Tibial nerve (tissue), 4 donors: ENCODE measurements at regions not wholly inside any gene's neighbourhood (a gene's known extent, or its start where the extent isn't known, plus 50 kb on each side); places are given as distances from the start of the nearest gene placed in this dataset.
"Not testable (repeated sequence)": the region's sequence is repeated elsewhere in the genome, so short reads cannot be mapped to it uniquely, and the experiment has no call there.

Source experiments
- DNase-seq, 2 donors: peaks; one replicate each; pipeline ENCODE4 v3.0.0-alpha.2; 2019; ENCODE audit warnings: low spot score in 2 of 2
- H3K27ac ChIP-seq, 4 donors: fragments of 200-600 bp; sonication (generic) in 3 of 4; one replicate each; pipeline ENCODE4 v1.5.1; 2017 to 2019; ENCODE audit warnings: mild to moderate bottlenecking in 1 of 4
- H3K27me3 ChIP-seq, 2 donors: fragments of 200-600 bp; sonication (generic) in 1 of 2; one replicate each; pipeline versions ENCODE4 v1.5.1 to v1.6.0; 2017 to 2019
- H3K36me3 ChIP-seq, 3 donors: fragments of 200-600 bp; sonication (generic); one replicate each; pipeline ENCODE4 v1.5.1; 2018 to 2019
- H3K4me1 ChIP-seq, 4 donors: fragments of 200-600 bp; sonication (generic) in 3 of 4; one replicate each; pipeline ENCODE4 v1.5.1; 2017 to 2019
- H3K4me3 ChIP-seq, 4 donors: fragments of 200-600 bp; sonication (generic) in 3 of 4; one replicate each; pipeline ENCODE4 v1.5.1; 2017 to 2019; ENCODE audit warnings: mild to moderate bottlenecking in 1 of 4, moderate library complexity in 1 of 4
- H3K9me3 ChIP-seq, 4 donors: fragments of 200-600 bp; sonication (generic) in 3 of 4; one replicate each; pipeline ENCODE4 v1.5.1; 2017 to 2019
- EP300 ChIP-seq, 2 donors: sonication (generic); formaldehyde crosslinking; IDR thresholded peaks; one replicate each; pipeline ENCODE4 v1.6.1; 2017; ENCODE audit warnings: antibody characterized with exemption in 2 of 2, mild to moderate bottlenecking in 1 of 2
- POLR2A ChIP-seq, 2 donors: fragments of 450-650 bp; IDR thresholded peaks; one replicate each; pipeline ENCODE4 v1.6.1; 2017; ENCODE audit warnings: antibody characterized with exemption in 2 of 2, mild to moderate bottlenecking in 2 of 2, moderate library complexity in 2 of 2
- WGBS, 2 donors: methylation state at CpG; one replicate each; pipeline ENCODE4 v1.1.5; 2018; 5-methylcytosine and 5-hydroxymethylcytosine counted together
- TF ChIP-seq, protein P1 (sequence below), 5 experiments: fragments of 200-600 bp in 3 of 5; fragments of 450-650 bp in 2 of 5; sonication (generic) in 3 of 5; IDR thresholded peaks; one replicate each; pipeline ENCODE4 v1.5.1; 2016 to 2019; ENCODE audit warnings: antibody characterized with exemption in 5 of 5, mild to moderate bottlenecking in 3 of 5, moderate library complexity in 2 of 5

DNA sequence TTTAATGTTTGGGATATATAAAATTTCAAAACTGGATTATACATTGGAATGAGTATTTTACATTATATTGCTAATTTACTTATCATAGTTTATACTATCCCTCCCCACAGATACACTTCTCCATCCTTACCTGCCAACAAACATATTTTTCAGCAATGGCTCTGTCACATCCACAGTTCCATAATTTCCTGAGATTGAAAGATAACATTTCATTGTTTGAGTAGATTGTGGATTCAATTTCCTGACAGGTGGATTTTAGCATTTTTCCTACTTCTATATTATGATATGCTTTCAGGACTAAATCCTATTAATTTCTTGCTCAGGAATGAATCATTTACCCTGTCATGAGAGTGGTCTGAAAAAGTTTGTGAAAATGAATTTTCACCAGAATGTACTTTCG, 115.3 kb upstream of the KLHL4 start:
- 71 to 94% methylated on average over 1 of the region's 1 CpG for WGBS, 2 donors
- TF ChIP-seq, protein P1, sequence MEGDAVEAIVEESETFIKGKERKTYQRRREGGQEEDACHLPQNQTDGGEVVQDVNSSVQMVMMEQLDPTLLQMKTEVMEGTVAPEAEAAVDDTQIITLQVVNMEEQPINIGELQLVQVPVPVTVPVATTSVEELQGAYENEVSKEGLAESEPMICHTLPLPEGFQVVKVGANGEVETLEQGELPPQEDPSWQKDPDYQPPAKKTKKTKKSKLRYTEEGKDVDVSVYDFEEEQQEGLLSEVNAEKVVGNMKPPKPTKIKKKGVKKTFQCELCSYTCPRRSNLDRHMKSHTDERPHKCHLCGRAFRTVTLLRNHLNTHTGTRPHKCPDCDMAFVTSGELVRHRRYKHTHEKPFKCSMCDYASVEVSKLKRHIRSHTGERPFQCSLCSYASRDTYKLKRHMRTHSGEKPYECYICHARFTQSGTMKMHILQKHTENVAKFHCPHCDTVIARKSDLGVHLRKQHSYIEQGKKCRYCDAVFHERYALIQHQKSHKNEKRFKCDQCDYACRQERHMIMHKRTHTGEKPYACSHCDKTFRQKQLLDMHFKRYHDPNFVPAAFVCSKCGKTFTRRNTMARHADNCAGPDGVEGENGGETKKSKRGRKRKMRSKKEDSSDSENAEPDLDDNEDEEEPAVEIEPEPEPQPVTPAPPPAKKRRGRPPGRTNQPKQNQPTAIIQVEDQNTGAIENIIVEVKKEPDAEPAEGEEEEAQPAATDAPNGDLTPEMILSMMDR (IDR thresholded peaks at IDR 0.05) = no peak
- TF ChIP-seq EP300 (IDR thresholded peaks at IDR 0.05) (no peak), POLR2A (IDR thresholded peaks at IDR 0.05) (no peak)
- H3K9me3 ChIP-seq = peaks cover 0 to 5% (median 0%) of the 10 kb centered on the region in 4 donors

GRCh38 chrX:87403551-87403950, 114.1 kb upstream of the KLHL4 start:
- Histone ChIP-seq H3K4me3 (no peak overlapping the region), H3K36me3 (no peaks in the 10 kb centered on the region), H3K27ac (no peak overlapping the region), H3K4me1 (no peaks in the 10 kb centered on the region), H3K9me3 (peaks cover 0 to 5% (median 0%) of the 10 kb centered on the region in 4 donors), H3K27me3 (no peaks in the 10 kb centered on the region)
- DNase-seq = no peak
- 72 to 74% methylated on average over 4 of the region's 4 CpGs for whole genome bisulfite sequencing, 2 donors
- TF ChIP-seq EP300 (IDR thresholded peaks at IDR 0.05) = no peak
- TF ChIP-seq, protein P1 (IDR thresholded peaks at IDR 0.05) = no peak
- no peak for TF ChIP-seq POLR2A (IDR thresholded peaks at IDR 0.05)

More for the DNA sequence above, 115.3 kb upstream of the KLHL4 start:
- no peak overlapping the region for H3K27ac ChIP-seq
- H3K27me3 ChIP-seq = no peaks in the 10 kb centered on the region
- no peak overlapping the region for H3K4me3 ChIP-seq
- H3K36me3 ChIP-seq = no peaks in the 10 kb centered on the region
- no peak for DNase-seq
- H3K4me1 ChIP-seq = no peaks in the 10 kb centered on the region

GRCh38 chrX:87409113-87409841, 108.3 kb upstream of the KLHL4 start:
- no peaks in the 10 kb centered on the region for H3K9me3 ChIP-seq
- no peaks in the 10 kb centered on the region for H3K4me1 ChIP-seq
- TF ChIP-seq, protein P1 (IDR thresholded peaks at IDR 0.05) = no peak
- TF ChIP-seq POLR2A (IDR thresholded peaks at IDR 0.05) (no peak), EP300 (IDR thresholded peaks at IDR 0.05) (no peak)
- 24 to 33% methylated on average over 7 of the region's 7 CpGs for WGBS, 2 donors
- H3K4me3 ChIP-seq = no peak overlapping the region
- no peak overlapping the region for H3K27ac ChIP-seq
- DNase-seq = peak in 1 of 2 donors; percentile 11
- no peaks in the 10 kb centered on the region for H3K36me3 ChIP-seq
- no peaks in the 10 kb centered on the region for H3K27me3 ChIP-seq

GRCh38 chrX:87425618-87426017, 92.0 kb upstream of the KLHL4 start:
- Histone ChIP-seq H3K36me3 (no peaks in the 10 kb centered on the region), H3K27me3 (no peaks in the 10 kb centered on the region), H3K4me1 (no peaks in the 10 kb centered on the region), H3K27ac (no peak overlapping the region), H3K4me3 (no peak overlapping the region), H3K9me3 (no peaks in the 10 kb centered on the region)
- TF ChIP-seq EP300 (IDR thresholded peaks at IDR 0.05) (no peak), POLR2A (IDR thresholded peaks at IDR 0.05) (no peak)
- TF ChIP-seq, protein P1 (IDR thresholded peaks at IDR 0.05) = no peak
- DNase-seq = no peak
- WGBS, 2 donors = 64 to 89% methylated on average over 3 of the region's 3 CpGs

DNA sequence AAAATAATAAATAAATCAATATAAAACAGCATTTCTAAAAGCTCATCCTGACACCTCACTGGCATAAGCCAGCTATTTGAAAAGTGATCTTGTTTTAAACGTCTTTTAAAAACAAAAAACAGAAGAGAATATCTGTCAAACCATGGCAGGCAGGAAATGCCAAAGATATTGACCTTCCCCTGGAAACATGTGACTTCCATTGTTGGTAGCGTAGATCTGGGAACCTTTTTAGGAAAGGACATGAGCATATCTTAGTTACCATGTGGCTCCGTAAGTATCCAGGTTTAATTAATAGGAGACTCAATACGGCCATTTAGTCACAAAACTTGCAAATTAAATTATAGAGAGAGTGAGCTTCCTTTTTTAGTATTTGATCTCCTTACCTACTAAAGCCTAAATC, 83.0 kb upstream of the KLHL4 start:
- TF ChIP-seq EP300 (IDR thresholded peaks at IDR 0.05) (no peak), POLR2A (IDR thresholded peaks at IDR 0.05) (no peak)
- TF ChIP-seq, protein P1 (IDR thresholded peaks at IDR 0.05) = no peak
- no peaks in the 10 kb centered on the region for H3K4me1 ChIP-seq
- WGBS, 2 donors = 71 to 73% methylated on average over 4 of the region's 4 CpGs
- H3K27me3 ChIP-seq = no peaks in the 10 kb centered on the region
- H3K36me3 ChIP-seq = no peaks in the 10 kb centered on the region
- no peak for DNase-seq
- no peaks in the 10 kb centered on the region for H3K9me3 ChIP-seq
- no peak overlapping the region for H3K4me3 ChIP-seq
- H3K27ac ChIP-seq = no peak overlapping the region

- not testable (repeated sequence) for H3K4me1 ChIP-seq, H3K27me3 ChIP-seq, H3K9me3 ChIP-seq, H3K27ac ChIP-seq, DNase-seq, H3K4me3 ChIP-seq, H3K36me3 ChIP-seq
- WGBS, 2 donors = 91 to 97% methylated on average over 9 to 10 of the region's 10 CpGs
Measured at GRCh38 chrX:87448613-87449012, 69.0 kb upstream of the KLHL4 start.

DNA sequence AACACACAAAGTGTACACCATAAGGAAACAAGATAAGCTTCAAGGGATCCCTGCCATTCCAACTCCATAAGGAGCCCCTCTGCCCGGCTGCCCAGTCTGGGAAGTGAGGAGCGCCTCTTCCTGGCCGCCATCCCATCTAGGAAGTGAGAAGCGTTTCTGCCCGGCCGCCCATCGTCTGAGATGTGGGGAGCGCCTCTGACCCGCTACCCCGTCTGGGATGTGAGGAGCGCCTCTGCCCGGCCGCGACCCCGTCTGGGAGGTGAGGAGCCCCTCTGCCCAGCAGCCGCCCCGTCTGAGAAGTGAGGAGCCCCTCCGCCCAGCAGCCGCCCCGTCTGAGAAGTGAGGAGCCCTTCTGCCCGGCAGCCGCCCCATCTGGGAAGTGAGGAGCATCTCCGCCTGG, 51.8 kb upstream of the KLHL4 start:
- H3K36me3 ChIP-seq = not testable (repeated sequence)
- 0 to 81% methylated on average over 1 to 11 of the region's 23 CpGs for WGBS, 2 donors

More for the DNA sequence above, 51.8 kb upstream of the KLHL4 start:
- H3K27ac ChIP-seq, H3K4me3 ChIP-seq, H3K9me3 ChIP-seq, DNase-seq, H3K4me1 ChIP-seq, H3K27me3 ChIP-seq: not testable (repeated sequence)
